ENCODE measurements at regions not wholly inside any gene's neighbourhood (a gene's known extent, or its start where the extent isn't known, plus 50 kb on each side); places are given as distances from the start of the nearest gene placed in this dataset.
"Not testable (repeated sequence)": the region's sequence is repeated elsewhere in the genome, so short reads cannot be mapped to it uniquely, and the experiment has no call there.

- Histone ChIP-seq H3K4me3 (ENCODE audit: low read depth, low read length) (no peak overlapping the region), H3K4me1 (no peaks in the 10 kb centered on the region), H3K9me3 (peaks cover 11% of the 10 kb centered on the region), H3K27me3 (no peaks in the 10 kb centered on the region), H3K36me3 (no peaks in the 10 kb centered on the region)
- TF ChIP-seq CTCF (IDR thresholded peaks at IDR 0.05; ENCODE audit: low read depth, low read length) = no peak
- DNase-seq = no peak
Observed at GRCh38 chr21:9767592-9768375, 753.6 kb upstream of the TPTE start.

- H3K4me1 ChIP-seq; DNase-seq; H3K9me3 ChIP-seq; H3K4me3 ChIP-seq (ENCODE audit: low read depth, low read length); H3K36me3 ChIP-seq; H3K27me3 ChIP-seq: not testable (repeated sequence)
Observed at GRCh38 chr21:9768376-9769130, 752.8 kb upstream of the TPTE start.

DNA sequence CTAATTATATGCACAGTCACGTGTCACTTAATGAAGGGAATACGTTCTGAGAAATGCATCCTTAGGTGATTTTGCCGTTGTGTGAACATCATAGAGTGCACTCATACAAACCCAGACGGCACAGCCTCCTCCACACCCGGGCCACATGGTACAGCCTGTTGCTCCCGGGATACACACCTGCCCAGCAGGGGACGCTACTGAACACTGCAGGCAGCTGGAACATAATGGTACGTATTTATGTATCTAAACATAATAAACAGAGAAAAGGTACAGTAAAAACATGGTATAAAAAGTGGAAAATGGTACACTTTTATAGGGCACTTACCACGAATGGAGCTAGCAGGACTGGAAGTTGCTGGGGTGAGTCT lies 752.3 kb upstream of the TPTE start:
- not testable (repeated sequence) for H3K27me3 ChIP-seq; H3K4me1 ChIP-seq; DNase-seq; H3K36me3 ChIP-seq; H3K9me3 ChIP-seq; H3K4me3 ChIP-seq (ENCODE audit: low read depth, low read length)

DNA sequence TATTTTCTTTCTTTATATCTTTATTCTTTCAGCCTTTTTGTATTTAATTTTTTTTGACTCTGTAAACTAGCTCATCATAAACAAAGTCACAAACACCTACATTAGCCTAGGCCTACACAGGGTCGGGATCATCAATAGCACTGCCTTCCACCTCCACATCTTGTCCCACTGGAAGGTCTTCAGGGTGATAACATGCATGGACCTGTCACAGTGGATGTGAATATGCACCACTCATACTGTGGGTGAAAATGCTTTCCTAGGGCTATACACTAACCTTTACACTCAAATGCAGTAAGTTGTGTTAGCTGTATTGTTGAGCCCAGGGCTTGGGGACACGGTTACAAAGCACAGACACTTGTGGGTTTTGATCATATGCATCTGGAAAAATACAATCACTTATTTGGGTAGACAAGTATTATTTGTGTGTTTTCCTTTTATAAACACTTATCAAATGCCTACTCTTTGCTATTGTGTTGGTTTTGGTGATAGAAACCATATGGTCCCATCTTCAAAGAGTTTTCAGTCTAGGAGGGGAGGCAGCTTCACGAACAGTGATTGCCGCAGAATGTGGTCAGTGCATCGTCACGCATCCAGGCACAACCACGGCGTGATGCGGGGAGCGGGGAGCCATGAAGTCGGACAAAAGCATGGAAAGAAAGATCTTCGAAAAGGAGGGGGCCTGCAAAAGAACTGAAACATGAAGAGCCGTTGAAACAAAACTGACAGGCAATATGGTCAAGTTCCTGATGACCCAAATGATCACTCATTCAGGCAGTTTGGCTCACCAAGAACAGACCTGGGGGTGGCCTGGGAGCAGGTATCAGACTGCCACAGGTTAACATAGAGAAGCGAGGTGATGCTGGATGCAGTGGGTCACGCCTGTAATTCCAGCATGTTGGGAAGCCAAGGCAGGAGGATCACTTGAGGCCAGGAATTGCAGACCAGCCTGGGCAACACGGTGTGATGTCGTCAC lies 751.4 kb upstream of the TPTE start:
- not testable (repeated sequence) for H3K27me3 ChIP-seq; H3K36me3 ChIP-seq; H3K9me3 ChIP-seq; DNase-seq; H3K4me1 ChIP-seq; H3K4me3 ChIP-seq (ENCODE audit: low read depth, low read length)

GRCh38 chr21:9771466-9772347 lies 749.7 kb upstream of the TPTE start:
- H3K27me3 ChIP-seq; H3K4me1 ChIP-seq; H3K9me3 ChIP-seq; H3K36me3 ChIP-seq; H3K4me3 ChIP-seq (ENCODE audit: low read depth, low read length); DNase-seq: not testable (repeated sequence)

DNA sequence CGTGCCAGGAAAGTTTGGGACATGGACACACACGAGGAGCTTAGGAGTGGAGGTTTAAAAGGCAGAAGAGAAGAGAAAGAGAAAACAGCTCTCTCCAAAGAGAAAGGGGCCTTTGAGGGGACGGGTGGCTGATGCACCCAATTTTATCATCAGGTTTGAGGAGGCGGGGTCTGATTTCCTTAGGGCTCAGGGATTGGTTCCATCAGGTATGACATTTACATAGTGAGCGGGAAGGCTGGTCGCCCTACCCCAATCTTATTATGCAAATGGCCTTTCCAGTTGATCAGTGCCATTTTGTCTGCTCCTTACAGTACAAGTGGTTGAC lies 749.1 kb upstream of the TPTE start:
- DNase-seq = no peak
- H3K4me3 ChIP-seq (ENCODE audit: low read depth, low read length) = no peak overlapping the region
- no peaks in the 10 kb centered on the region for H3K27me3 ChIP-seq
- H3K4me1 ChIP-seq = no peaks in the 10 kb centered on the region
- H3K9me3 ChIP-seq = no peaks in the 10 kb centered on the region; the same call in 1 of the 2 replicates
- no peaks in the 10 kb centered on the region for H3K36me3 ChIP-seq
- TF ChIP-seq CTCF (IDR thresholded peaks at IDR 0.05; ENCODE audit: low read depth, low read length) = no peak

DNA sequence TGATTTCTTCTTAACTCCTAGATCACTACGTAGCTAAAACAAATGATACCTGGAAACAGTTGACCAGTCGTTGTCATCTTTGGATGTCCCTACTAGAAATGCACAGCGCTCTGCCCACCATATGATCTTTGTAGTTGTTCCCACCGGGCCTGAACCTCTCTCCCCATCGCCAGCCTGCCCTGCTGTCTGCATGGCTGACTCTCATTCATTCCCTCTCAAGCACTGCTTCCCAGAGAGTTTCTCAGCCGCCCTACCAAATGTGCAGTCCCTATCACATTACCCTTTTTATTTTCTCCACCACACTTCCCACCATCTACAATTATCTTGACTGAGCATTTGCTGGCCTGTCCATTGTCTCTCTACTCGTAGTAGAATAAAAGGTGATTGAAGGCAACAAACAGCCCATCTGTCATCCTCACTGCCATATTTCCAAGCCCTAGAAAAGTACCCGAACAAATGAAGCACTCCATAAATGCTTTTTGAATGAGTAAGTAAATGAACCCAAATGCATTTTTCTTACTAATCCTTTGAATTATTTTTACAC lies 748.4 kb upstream of the TPTE start:
- DNase-seq; H3K4me3 ChIP-seq (ENCODE audit: low read depth, low read length); H3K9me3 ChIP-seq; H3K36me3 ChIP-seq; H3K4me1 ChIP-seq; H3K27me3 ChIP-seq: not testable (repeated sequence)

DNA sequence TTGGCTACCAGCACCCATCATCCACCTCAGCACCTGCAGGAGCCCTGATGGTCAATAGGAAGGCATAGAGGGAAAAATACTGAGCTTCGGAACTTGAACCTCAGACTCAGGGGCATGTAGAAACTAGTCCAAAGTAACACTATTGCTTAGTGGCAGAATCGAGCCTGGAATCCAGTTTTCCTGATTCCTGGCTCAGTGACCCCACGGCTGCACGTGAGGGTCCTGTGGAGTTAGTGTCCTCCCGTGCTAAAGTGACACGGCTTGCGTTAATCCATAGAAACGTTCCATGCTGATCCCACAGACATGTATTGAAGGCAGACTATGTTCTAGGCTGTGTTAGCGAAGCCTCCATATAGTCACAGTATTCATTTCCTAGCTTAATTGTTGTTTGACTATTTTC lies 747.0 kb upstream of the TPTE start:
- H3K36me3 ChIP-seq = no peaks in the 10 kb centered on the region
- no peak overlapping the region for H3K4me3 ChIP-seq (ENCODE audit: low read depth, low read length)
- no peaks in the 10 kb centered on the region for H3K27me3 ChIP-seq
- DNase-seq = no peak
- no peak for TF ChIP-seq CTCF (IDR thresholded peaks at IDR 0.05; ENCODE audit: low read depth, low read length)
- H3K9me3 ChIP-seq = no peaks in the 10 kb centered on the region
- no peaks in the 10 kb centered on the region for H3K4me1 ChIP-seq

- H3K4me3 ChIP-seq (ENCODE audit: low read depth, low read length); DNase-seq; H3K4me1 ChIP-seq; H3K27me3 ChIP-seq; H3K36me3 ChIP-seq; H3K9me3 ChIP-seq: not testable (repeated sequence)
Observed at GRCh38 chr21:9774901-9775593, 746.3 kb upstream of the TPTE start.

DNA sequence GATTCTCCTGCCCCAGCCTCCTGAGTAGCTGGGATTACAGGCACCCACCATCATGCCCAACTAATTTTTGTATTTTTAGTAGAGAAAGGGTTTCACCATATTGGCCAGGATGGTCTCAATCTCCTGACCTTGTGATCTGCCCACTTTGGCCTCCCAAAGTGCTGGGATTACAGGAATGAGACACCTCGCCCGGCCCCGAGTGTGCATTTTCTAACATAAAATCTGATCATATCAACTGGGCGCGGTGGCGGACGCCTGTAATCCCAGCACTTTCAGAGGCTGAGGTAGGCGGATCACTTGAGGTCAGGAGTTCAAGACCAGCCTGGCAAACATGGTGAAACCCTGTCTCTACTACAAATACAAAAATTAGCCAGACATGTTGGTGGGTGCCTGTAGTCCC lies 745.5 kb upstream of the TPTE start:
- H3K4me1 ChIP-seq; DNase-seq; H3K4me3 ChIP-seq (ENCODE audit: low read depth, low read length); H3K27me3 ChIP-seq; H3K36me3 ChIP-seq; H3K9me3 ChIP-seq: not testable (repeated sequence)

Data from BE2C (cell line).